K562 (cell line): ENCODE measurements at regions not wholly inside any gene's neighbourhood (a gene's known extent, or its start where the extent isn't known, plus 50 kb on each side); places are given as distances from the start of the nearest gene placed in this dataset.

Experiments
- CTCF ChIP-seq, 3 experiments: IDR thresholded peaks in 2 of 3; conservative IDR thresholded peaks in 1 of 3; 2 replicates each; pipeline ENCODE4 v1.5.1; 2011 to 2012; ENCODE audit warnings: low read length in 3 of 3, mild to moderate bottlenecking in 3 of 3, control low read depth in 2 of 3, improper control_type of control experiment in 1 of 3, inconsistent platforms in 1 of 3, low read depth in 1 of 3, mixed read lengths in 1 of 3, moderate library complexity in 1 of 3; ENCODE audit not compliant: insufficient read depth in 2 of 3
- E2F1 ChIP-seq: sonication (generic); formaldehyde crosslinking; IDR thresholded peaks from 2 replicates; pipeline ENCODE4 v1.8.1; 2023; ENCODE audit warnings: mild to moderate bottlenecking, missing genetic modification reagents, moderate library complexity
- ESRRA ChIP-seq: fragments of 450-650 bp; IDR thresholded peaks from 2 replicates; pipeline ENCODE4 v1.6.1; 2014; ENCODE audit warnings: low read depth, mild to moderate bottlenecking, moderate library complexity, borderline replicate concordance
- HMGXB4 ChIP-seq: sonication (generic); formaldehyde crosslinking; IDR thresholded peaks from 2 replicates; pipeline ENCODE4 v1.8.1; 2023; ENCODE audit warnings: mild to moderate bottlenecking, missing genetic modification reagents
- IRF1 ChIP-seq: sonication (generic); formaldehyde crosslinking; IDR thresholded peaks from 2 replicates; pipeline ENCODE4 v1.8.0; 2022; ENCODE audit warnings: missing genetic modification reagents, mild to moderate bottlenecking, borderline replicate concordance
- MXI1 ChIP-seq: IDR thresholded peaks from 2 replicates; pipeline ENCODE4 v1.6.1; 2011; ENCODE audit warnings: low read depth, mild to moderate bottlenecking, improper control_type of control experiment, low read length
- NFE2L1 ChIP-seq: fragments of 450-650 bp; IDR thresholded peaks from 2 replicates; pipeline ENCODE4 v1.6.1; 2016; ENCODE audit warnings: missing genetic modification characterization, low read depth, mild to moderate bottlenecking, missing compliant biosample characterization, moderate library complexity, borderline replicate concordance
- NFIX ChIP-seq: fragments of 250-450 bp; sonication (Bioruptor Pico); IDR thresholded peaks from 2 replicates; pipeline ENCODE4 v1.4.0; 2020; ENCODE audit warnings: low read depth, mild to moderate bottlenecking, moderate library complexity
- POLR2A ChIP-seq: fragments of 450-650 bp; conservative IDR thresholded peaks from 2 replicates; pipeline ENCODE4 v1.6.1; 2016
- RFX5 ChIP-seq: IDR thresholded peaks from 2 replicates; pipeline ENCODE4 v1.6.1; 2011; ENCODE audit warnings: low read depth, mild to moderate bottlenecking, improper control_type of control experiment, low read length
- SMAD2 ChIP-seq: fragments of 150-350 bp; IDR thresholded peaks from 2 replicates; pipeline ENCODE4 v1.6.1; 2014; ENCODE audit warnings: low read depth, mild to moderate bottlenecking, low read length
- ZBTB26 ChIP-seq: fragments of 450-650 bp; formaldehyde crosslinking; IDR thresholded peaks from 2 replicates; pipeline ENCODE4 v1.4.0; 2022; ENCODE audit warnings: missing genetic modification characterization

- TF ChIP-seq NFE2L1 (tag): no peak
- no peak for TF ChIP-seq ESRRA
- no peak for TF ChIP-seq POLR2A
- no peak for TF ChIP-seq IRF1 (CRISPR knock-in tag)
- no peak for TF ChIP-seq MXI1
- no peak for TF ChIP-seq SMAD2
- no peak for TF ChIP-seq CTCF (IDR thresholded peaks at IDR 0.05 in 2 of 3, conservative IDR thresholded peaks at IDR 0.05 in 1 of 3; ENCODE audit: insufficient read depth in 2 of 3, low read depth in 1 of 3, low read length in 3 of 3)
- TF ChIP-seq NFIX (CRISPR knock-in tag): no peak
- TF ChIP-seq RFX5: no peak
- TF ChIP-seq HMGXB4 (CRISPR knock-in tag): no peak
- TF ChIP-seq ZBTB26 (CRISPR knock-in tag): no peak
- no peak for TF ChIP-seq E2F1
Measured at GRCh38 chr3:102238362-102238761, 196.5 kb upstream of the ZPLD1 start.
